Gastroesophageal sphincter (tissue), 3 donors: ENCODE measurements at regions not wholly inside any gene's neighbourhood (a gene's known extent, or its start where the extent isn't known, plus 50 kb on each side); places are given as distances from the start of the nearest gene placed in this dataset.

Experiments used
- CTCF ChIP-seq, 4 experiments: fragments of 200-600 bp in 2 of 4; fragments of 450-650 bp in 2 of 4; sonication (generic) in 1 of 4; IDR thresholded peaks; one replicate each; pipeline ENCODE4 v1.5.1; 2017 to 2019; ENCODE audit warnings: antibody characterized with exemption in 4 of 4, mild to moderate bottlenecking in 2 of 4, moderate library complexity in 2 of 4
- EP300 ChIP-seq: sonication (generic); formaldehyde crosslinking; IDR thresholded peaks from one replicate; pipeline ENCODE4 v1.6.1; 2017; ENCODE audit warnings: antibody characterized with exemption, mild to moderate bottlenecking
- POLR2A ChIP-seq, 2 donors: fragments of 450-650 bp; IDR thresholded peaks; one replicate each; pipeline ENCODE4 v1.6.1; 2017; ENCODE audit warnings: antibody characterized with exemption in 2 of 2, mild to moderate bottlenecking in 2 of 2, moderate library complexity in 1 of 2

GRCh38 chr17:71885662-71886061, 235.2 kb upstream of the SOX9 start:
- TF ChIP-seq POLR2A (IDR thresholded peaks at IDR 0.05) (no peak), EP300 (no peak), CTCF (IDR thresholded peaks at IDR 0.05) (no peak)
